ENCODE measurements at regions not wholly inside any gene's neighbourhood (a gene's known extent, or its start where the extent isn't known, plus 50 kb on each side); places are given as distances from the start of the nearest gene placed in this dataset.

GRCh38 chr2:21310493-21310892 is 186.7 kb downstream of the TDRD15 start:
- peaks cover 2% of the 10 kb centered on the region for H3K9me3 Mint-ChIP-seq
- no peaks in the 10 kb centered on the region for H3K27me3 Mint-ChIP-seq (ENCODE audit: low read depth)
- no peak overlapping the region for H3K4me3 Mint-ChIP-seq
- H3K36me3 Mint-ChIP-seq (ENCODE audit: low read depth) = no peaks in the 10 kb centered on the region
- DNase-seq (ENCODE audit: low read depth, low spot score) = no peak
- H3K4me1 Mint-ChIP-seq = peaks cover 8% of the 10 kb centered on the region
- no peak overlapping the region for H3K27ac Mint-ChIP-seq (ENCODE audit: unreplicated experiment)
- TF ChIP-seq CTCF (conservative IDR thresholded peaks at IDR 0.05) = no peak

DNA sequence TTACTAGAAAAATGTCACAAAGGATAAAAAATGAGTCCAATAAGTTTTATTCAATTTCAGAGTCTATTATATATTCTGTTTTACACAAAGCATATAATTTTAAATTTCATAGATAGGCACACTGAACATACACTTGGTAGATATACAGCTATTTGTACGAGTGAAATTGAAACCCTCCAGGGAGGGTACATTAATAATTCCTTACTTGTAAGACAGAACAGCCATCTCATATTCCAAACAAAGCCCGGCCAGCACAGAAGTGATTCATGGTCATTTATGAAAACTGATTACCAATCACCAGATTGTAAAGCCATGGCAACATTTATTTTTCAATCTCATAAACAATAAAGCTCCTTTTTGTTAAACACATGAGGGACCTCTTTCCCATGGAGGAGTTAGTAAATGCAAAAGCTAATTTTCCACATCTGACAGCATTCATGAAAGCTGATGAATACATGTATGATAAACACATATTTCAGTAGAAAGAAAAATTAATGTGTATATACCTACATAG is 190.6 kb downstream of the TDRD15 start:
- Mint-ChIP-seq H3K9me3 (no peaks in the 10 kb centered on the region), H3K36me3 (ENCODE audit: low read depth) (no peaks in the 10 kb centered on the region), H3K4me3 (no peak overlapping the region), H3K27me3 (ENCODE audit: low read depth) (peaks cover 3% of the 10 kb centered on the region), H3K4me1 (peaks cover 8% of the 10 kb centered on the region), H3K27ac (ENCODE audit: unreplicated experiment) (no peak overlapping the region)
- DNase-seq (ENCODE audit: low read depth, low spot score) = no peak
- TF ChIP-seq CTCF (conservative IDR thresholded peaks at IDR 0.05) = no peak

GRCh38 chr2:21317131-21317530 is 193.4 kb downstream of the TDRD15 start:
- peak; percentile 57 for DNase-seq (ENCODE audit: low read depth, low spot score)
- Mint-ChIP-seq H3K9me3 (no peaks in the 10 kb centered on the region), H3K27me3 (ENCODE audit: low read depth) (peaks cover 3% of the 10 kb centered on the region), H3K4me1 (peaks cover 8% of the 10 kb centered on the region), H3K36me3 (ENCODE audit: low read depth) (no peaks in the 10 kb centered on the region), H3K4me3 (no peak overlapping the region), H3K27ac (ENCODE audit: unreplicated experiment) (no peak overlapping the region)
- peak; percentile 81 for TF ChIP-seq CTCF (conservative IDR thresholded peaks at IDR 0.05)

DNA sequence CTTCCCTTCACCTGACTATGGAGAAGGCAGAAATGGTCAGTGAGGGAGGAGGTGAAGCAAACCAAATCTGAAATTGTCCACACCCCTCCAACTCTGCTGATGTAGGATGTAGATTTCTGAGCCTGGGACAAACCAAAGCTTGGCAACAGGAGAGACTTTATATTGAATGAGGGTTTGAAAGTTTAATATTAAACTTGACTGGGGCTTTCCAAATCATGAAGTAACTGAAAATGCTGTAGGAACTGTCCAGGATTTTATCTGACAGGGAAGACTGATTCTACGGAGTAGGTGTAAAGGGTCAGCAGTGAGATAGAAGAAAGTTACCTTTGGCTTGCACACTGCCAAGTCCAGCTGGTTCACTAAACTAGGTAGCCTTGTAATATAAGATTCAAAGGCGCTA is 194.5 kb downstream of the TDRD15 start:
- Mint-ChIP-seq H3K27me3 (ENCODE audit: low read depth) (peaks cover 3% of the 10 kb centered on the region), H3K27ac (ENCODE audit: unreplicated experiment) (no peak overlapping the region), H3K4me3 (no peak overlapping the region), H3K36me3 (ENCODE audit: low read depth) (no peaks in the 10 kb centered on the region), H3K9me3 (no peaks in the 10 kb centered on the region), H3K4me1 (peaks cover 8% of the 10 kb centered on the region)
- no peak for TF ChIP-seq CTCF (conservative IDR thresholded peaks at IDR 0.05)
- no peak for DNase-seq (ENCODE audit: low read depth, low spot score)

DNA sequence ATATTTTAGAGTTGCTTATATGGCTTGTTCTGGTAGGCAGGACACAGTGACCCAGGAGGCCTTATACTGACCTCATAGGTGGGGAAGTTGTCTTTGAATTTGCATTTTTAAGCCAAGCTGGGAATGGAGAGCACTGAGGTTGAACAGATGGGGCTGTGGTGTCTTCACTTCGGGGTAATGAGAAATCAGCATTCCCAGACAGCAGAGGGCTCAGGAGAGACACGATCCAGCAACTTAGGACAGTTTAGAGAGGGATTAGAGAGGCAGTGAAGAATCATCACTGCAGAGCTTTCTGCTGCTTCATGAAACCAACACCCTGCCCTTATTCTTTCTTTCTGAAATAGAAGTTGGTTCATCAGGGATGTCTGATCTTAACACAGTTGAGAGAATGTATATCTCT is 202.4 kb downstream of the TDRD15 start:
- Mint-ChIP-seq H3K9me3 (peaks cover 2% of the 10 kb centered on the region), H3K36me3 (ENCODE audit: low read depth) (no peaks in the 10 kb centered on the region), H3K4me1 (no peaks in the 10 kb centered on the region), H3K4me3 (no peak overlapping the region), H3K27me3 (ENCODE audit: low read depth) (no peaks in the 10 kb centered on the region), H3K27ac (ENCODE audit: unreplicated experiment) (no peak overlapping the region)
- no peak for DNase-seq (ENCODE audit: low read depth, low spot score)
- TF ChIP-seq CTCF (conservative IDR thresholded peaks at IDR 0.05) = no peak

GRCh38 chr2:21328177-21328576 is 204.4 kb downstream of the TDRD15 start:
- peaks cover 3% of the 10 kb centered on the region for H3K4me1 Mint-ChIP-seq
- H3K4me3 Mint-ChIP-seq = no peak overlapping the region
- H3K9me3 Mint-ChIP-seq = peaks cover 2% of the 10 kb centered on the region

More at GRCh38 chr2:21328177-21328576, 204.4 kb downstream of the TDRD15 start:
- Mint-ChIP-seq H3K27me3 (ENCODE audit: low read depth) (no peaks in the 10 kb centered on the region), H3K27ac (ENCODE audit: unreplicated experiment) (no peak overlapping the region), H3K36me3 (ENCODE audit: low read depth) (no peaks in the 10 kb centered on the region)
- DNase-seq (ENCODE audit: low read depth, low spot score) = no peak
- no peak for TF ChIP-seq CTCF (conservative IDR thresholded peaks at IDR 0.05)

Measured in neural crest cell (in vitro differentiated cells).